GM21360 (cell line): ENCODE measurements at regions not wholly inside any gene's neighbourhood (a gene's known extent, or its start where the extent isn't known, plus 50 kb on each side); places are given as distances from the start of the nearest gene placed in this dataset.

Source experiments
- ATAC-seq: cut with Tn5 transposase; IDR thresholded peaks from one replicate; pipeline ENCODE4 v1.9.1; 2021; ENCODE audit warnings: mild to moderate bottlenecking, moderate library complexity; ENCODE audit not compliant: unreplicated experiment

DNA sequence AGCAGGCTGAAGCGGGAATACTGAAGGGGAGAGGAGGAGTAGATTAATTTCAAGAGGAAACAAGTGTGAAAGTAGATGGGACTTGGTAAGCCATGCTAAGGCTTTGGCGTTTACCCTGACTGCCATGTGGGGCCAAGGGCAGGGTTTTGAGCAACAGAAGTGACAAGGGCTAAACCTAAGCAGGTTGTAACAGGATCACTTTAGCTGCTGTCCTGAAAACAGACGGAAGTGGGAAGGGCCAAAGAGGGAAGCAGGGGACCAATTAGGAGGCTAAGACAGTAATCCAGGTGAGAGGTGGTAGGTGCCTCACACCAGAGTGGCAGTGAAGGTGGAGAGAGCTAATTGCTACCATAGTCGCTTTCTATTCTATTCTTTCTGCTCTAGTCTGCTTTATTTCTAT lies 166.5 kb downstream of the PJA1 start:
- ATAC-seq = no peak

DNA sequence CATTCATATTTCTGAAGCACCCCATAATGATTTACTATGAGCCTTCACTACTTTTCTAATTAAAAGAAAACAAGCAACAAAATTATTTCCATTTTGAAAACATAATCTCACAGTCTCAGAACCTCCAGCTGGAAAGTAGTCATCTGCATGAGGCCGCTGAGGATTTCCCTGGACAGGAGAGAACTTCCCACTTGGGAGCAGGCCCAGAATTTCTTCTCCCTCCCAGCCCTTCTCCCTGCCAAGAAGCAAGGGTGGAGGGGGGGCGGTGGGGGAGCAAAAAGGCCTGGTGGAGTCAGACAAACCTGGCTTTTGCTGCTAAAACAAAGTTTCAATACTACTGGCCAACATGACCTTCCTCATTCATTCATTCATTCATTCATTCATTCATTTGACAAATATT lies 167.3 kb downstream of the PJA1 start:
- ATAC-seq = no peak

DNA sequence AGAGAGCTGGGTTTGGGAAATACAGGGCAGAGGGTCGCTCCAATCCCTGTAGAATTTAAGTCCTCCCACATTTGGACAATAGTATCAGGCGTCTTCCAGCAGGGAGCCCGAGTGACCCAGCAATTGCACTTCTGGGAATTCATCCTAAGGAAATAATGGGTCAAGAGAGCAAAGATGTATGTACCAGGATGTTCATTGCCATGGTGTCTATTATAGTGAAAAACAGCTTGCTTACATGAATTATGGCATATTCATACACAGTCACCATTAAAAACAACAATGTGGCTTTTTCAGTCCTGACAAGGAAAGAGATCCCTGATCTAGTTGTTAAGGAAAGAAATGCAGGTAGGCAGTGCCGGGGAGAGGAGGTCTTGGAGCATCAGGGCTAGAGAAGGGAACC lies 167.7 kb downstream of the PJA1 start:
- no peak for ATAC-seq

DNA sequence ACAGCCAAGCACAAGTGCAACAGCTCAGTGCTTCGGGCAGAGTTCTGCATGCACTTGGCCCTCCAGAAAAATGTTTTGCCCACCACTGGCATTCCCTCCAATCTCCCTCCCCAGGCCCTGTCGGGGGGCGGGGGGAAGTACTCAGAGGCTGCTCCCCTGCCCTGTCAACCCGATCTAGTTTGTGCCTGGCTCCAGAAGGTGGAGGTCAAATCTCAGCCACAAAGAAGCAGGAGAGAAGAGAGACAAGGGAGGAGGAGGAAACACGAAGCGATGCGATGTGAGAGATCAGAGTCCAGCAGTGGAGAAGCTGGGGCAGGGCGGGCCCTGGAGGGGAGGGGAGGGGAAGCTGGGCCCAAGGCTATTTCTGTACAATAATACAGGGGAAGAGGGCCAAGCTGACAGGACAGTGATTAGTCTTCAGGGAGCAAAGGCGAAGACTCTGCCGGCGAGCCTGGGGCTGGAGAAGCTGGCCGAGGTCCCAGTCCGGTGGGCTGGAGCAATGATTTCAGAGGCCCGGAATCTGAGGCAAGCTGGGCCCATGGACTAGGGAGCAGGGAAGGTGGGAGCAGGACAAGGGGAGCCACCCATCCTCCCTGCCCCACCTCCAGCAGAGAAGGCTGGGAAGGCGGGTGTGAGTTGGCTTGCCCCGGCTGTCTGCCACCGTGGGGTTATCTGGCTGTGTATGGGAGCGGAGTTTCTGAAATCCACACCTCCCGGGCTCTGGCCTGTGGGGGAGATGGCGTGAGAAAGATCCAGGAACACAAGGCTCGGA lies 167.1 kb downstream of the EFNB1 start:
- ATAC-seq = no peak

- ATAC-seq = no peak
Observed at GRCh38 chrX:68995386-68995779, 166.6 kb downstream of the EFNB1 start.

- no peak for ATAC-seq
Observed at GRCh38 chrX:68994891-68995255, 166.1 kb downstream of the EFNB1 start.

DNA sequence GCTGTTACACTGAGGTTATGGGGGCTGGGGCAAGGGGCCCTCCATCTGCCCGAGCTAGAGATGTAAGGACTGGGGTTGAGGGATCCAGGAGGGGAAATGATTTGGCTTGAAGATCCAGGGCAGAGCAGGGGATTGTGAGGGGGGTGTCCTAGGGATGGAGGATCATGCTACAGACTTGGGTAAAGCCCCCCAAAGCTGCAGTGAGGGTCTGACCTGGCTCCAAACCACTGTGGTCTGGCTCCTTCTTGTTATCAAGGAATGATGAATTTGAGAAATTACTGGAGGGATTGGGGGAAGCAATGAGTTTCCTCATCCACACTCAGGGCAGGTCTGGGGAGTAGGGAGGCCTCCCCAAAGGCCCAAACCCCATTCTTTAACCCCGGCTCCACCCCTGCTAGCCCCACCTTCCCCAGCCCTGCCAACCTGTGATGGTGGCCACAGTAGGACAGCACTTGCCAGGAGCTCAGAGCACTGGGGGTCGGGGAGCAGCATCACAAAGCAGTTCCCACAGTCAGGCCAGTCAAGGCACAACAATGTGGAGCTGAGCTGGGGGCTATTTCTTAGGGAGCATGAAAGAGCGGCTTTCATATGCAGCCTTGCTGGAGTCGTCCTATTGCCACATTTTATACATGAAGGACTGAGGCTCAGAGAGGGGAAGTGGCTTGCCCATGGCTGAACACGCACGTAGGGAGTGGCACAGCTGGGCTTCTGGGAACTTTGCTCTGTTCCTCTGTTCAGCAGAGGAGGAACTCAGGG lies 165.5 kb downstream of the EFNB1 start:
- no peak for ATAC-seq

GRCh38 chrX:68992821-68993397 lies 164.1 kb downstream of the EFNB1 start:
- no peak for ATAC-seq

DNA sequence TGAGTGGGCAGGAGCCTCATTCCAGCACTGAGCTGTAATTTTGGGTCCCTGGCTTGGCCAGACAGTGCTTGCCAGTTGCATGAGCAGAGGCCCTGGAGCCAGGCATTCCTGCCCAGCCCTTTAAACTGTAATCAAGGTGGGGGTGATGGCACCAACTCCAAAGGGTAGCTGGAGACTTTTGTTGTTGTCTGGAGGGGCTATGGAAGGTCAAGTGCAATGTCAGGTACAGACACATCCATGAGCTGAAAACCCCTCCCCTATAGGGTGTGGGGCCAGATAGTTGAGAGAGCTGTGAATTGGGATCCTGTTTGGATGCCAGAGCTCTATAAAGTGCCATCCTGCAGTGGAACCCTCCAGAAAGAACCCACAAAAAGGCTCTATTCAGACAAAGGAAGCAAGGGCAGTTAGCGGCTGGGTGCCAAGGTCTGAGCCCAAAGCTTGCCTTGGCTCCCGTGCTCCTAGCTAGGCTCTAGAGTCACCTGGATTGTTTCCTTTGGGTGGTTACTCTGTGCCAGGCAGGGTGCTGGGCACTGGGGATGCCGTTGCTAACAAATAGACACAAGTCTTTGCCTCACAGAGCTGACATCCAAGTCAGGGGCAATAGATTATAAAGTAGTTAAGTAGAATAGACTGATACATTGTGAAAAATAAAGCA lies 163.0 kb downstream of the EFNB1 start:
- ATAC-seq = no peak

DNA sequence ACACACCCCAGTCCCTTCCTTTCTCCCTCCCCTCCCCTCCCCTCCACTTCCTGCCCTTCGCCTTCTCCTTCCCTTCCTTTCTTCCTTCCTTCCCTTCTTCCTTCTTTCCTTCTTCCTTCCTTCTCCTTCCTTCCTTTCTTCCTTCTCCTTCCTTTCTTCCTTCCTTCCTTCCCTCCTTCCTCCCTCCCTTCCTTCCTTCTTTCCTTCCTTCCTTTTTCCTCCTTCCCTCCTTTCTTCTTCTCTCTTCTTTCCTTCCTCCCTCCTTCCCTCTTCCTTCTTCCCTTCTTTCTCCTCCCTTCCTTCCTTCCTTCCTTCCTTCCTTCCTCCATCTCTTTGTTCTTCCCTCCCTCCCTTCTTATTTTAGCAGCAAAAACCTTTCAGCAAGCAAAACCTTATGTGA lies 162.1 kb downstream of the EFNB1 start:
- ATAC-seq = no peak

DNA sequence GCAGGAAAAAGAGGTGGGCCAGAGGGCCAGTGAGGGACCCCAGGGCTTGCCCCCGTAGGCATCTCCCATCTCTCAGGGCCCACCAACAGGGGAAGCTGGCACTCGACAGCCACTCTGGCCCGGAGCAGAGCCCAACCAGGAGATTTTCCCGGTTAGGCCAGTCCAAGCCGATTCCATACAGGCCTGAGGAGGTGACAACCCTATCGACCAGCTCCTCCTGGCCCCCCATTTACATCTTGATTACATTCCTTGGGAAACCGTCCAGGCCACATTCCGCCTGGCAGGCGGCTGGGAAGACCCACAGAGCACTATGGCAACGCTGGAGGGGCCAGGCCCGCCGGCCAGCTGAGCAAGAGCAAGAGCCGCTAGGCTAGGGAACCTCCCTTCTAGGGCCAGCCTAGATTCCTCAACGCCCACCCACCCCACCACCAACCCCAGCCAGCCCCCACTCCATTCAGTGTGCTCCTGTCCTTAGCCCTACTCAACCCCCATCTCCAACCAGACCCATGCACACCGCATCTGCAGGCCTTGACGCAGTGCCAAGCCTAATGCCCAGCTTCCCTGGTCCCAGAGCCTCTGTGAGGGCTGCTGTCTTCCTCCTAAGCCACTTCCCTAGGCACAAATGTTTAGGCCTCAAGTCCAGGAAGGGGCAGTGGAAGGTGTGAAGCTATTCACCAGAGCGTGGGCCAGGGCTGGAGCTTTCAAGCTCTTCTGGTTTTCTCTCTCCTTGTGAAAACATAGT lies 161.2 kb downstream of the EFNB1 start:
- no peak for ATAC-seq

DNA sequence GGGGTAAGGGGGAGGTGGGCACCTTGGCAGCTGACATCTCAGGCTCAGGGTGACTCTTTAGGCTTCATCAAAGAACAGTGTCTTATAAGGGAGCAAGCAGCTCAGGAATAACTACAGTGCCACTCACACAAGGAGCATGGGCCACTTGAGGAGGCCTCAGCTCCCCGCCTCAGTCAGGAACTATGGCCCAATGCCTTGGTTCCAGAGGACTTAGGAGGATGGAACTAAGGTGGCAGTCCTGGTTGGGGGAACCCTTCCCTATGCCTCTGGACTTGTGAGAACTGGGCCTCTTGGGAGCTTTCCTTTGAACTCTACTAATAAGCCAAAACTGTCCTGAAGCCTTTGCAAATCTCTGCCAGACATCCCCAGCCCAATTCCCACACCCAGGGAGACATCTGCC lies 160.6 kb downstream of the EFNB1 start:
- ATAC-seq = no peak

DNA sequence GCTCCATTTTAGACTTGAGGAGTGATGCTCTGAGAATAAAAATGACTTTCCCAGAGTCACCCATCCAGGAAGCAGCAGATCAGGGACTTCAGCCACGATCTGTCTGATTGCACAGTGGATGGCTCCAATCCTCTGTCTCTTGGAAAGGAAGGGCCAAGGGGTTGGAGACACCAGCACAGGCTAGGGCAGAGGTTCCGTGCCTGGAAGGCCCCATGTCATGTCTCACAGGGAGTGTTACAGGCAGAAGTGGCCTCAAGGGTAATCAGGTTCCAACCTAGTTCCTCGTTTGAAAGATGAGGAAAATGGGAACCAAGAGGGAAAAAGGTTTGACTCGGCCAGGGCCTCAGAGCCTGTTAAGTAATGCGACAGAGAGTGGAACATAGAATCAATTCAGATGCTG lies 160.0 kb downstream of the EFNB1 start:
- no peak for ATAC-seq

DNA sequence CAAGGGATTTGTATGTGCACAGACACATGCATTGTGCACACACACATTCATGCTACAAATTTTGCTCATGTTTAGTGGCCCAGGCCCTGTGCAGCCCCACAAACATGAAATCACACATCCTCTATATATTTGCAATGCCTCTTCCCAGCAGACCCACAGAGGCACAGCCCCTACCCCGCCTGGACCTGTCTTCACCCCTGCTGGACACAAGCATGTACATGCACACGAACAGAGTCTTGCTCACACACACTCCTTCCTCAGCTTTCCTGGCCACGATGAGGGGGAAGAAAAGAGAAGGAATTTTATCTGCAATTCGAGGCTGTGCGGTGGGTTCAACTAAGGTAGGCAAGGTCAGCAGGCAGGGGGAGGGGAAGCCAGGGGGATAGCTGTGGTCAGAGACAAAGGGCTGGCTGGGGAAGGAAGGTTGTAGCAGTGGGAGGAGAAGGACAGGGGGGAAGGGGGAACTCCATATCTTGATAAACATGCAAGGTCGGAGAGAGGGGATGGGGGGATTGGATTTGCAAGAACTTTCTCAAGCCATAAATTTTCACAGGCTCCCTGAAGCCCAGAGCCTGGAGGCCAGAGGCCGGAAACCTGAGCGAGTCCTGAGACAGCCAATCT lies 156.4 kb downstream of the EFNB1 start:
- no peak for ATAC-seq

GRCh38 chrX:68983004-68983857 lies 154.4 kb downstream of the EFNB1 start:
- ATAC-seq = no peak

DNA sequence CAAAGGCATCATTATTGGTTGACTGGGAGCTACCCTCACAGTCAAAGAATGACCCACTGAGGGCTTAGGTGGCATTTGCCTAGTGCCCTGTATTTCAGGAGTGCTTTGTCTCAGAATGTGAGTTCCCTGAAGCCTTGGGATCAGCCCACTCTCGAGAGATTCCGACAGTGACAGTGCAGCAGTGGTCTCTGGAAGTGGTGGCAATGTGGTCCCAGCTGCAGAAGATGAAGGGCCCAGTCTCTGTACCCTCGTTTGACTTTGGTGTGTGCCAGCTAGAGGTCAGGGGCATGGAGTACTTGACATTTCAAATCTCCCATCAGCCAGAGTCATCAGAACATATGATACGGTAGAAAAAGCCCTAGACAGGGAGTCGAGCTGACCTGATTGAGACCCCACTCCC lies 153.7 kb downstream of the EFNB1 start:
- ATAC-seq = no peak

- no peak for ATAC-seq
Observed at GRCh38 chrX:68980906-68981616, 152.2 kb downstream of the EFNB1 start.

GRCh38 chrX:68978655-68979054 lies 149.8 kb downstream of the EFNB1 start:
- ATAC-seq = no peak

- no peak for ATAC-seq
Observed at GRCh38 chrX:68978255-68978654, 149.4 kb downstream of the EFNB1 start.
